ENCODE measurements at regions not wholly inside any gene's neighbourhood (a gene's known extent, or its start where the extent isn't known, plus 50 kb on each side); places are given as distances from the start of the nearest gene placed in this dataset.

DNA sequence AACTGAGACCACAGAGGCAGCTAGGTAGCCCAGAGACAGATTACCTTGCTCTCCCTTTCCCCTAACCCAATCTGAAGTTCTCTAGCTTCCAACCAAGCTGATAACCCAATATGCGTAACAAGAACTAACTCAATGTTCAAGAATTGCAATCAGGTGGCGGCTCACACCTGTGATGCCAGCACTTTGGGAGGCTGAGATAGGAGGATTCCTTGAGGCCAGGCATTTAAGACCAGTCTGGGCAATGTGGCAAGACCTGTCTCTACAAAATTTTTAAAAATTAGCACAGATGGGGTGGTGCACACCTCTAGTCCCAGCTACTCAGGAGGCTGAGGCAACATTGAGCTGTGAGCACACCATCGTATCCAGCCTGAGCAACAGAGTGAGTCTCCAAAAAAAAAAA lies 86.7 kb upstream of the IPO5 start:
- ATAC-seq (ENCODE audit: low read depth in 2 of 2), result no peak
- Mint-ChIP-seq H3K4me3 (no peak overlapping the region), H3K36me3 (no peaks in the 10 kb centered on the region), H3K4me1 (no peaks in the 10 kb centered on the region), H3K9me3 (peaks cover 0 to 6% (median 1%) of the 10 kb centered on the region in 7 donors), H3K27me3 (peaks cover 10% of the 10 kb centered on the region), H3K27ac (no peak overlapping the region)
- H3K27ac ChIP-seq (ENCODE audit: insufficient read depth, low read length, poor library complexity, severe bottlenecking), result no peak overlapping the region
- H3K4me1 ChIP-seq (ENCODE audit: control insufficient read depth, insufficient read depth, low read length, poor library complexity, severe bottlenecking), result no peaks in the 10 kb centered on the region
- H3K4me3 ChIP-seq (ENCODE audit: low read depth, low read length), result no peak overlapping the region
- no peak for DNase-seq
- H3K36me3 ChIP-seq (ENCODE audit: control insufficient read depth, insufficient read depth, low read length), result no peaks in the 10 kb centered on the region
- no peaks in the 10 kb centered on the region for H3K27me3 ChIP-seq (ENCODE audit: control insufficient read depth, insufficient read depth, low read length)
- no peaks in the 10 kb centered on the region for H3K9me3 ChIP-seq (ENCODE audit: control insufficient read depth in 2 of 2, low read length in 2 of 2)

DNA sequence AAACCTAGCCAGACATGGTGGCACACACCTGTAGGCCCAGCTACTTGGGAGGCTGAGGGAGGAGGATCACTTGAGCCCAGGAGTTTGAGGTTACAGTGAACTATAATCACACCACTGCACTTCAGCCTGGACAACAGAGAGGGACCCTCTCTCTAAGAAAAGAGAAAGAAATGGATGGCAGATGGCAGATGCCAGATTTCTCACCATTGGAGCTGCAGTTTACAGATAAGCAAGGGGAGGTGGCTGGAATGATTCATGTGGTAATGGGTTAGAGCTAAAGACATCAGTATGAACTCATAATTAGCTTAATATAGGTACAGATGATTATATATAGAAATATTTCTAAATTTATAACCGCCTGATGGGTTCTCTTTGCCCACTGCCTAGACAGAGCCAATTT lies 80.1 kb upstream of the IPO5 start:
- no peaks in the 10 kb centered on the region for H3K9me3 ChIP-seq (ENCODE audit: control insufficient read depth in 2 of 2, low read length in 2 of 2)
- H3K4me3 ChIP-seq (ENCODE audit: low read depth, low read length), result no peak overlapping the region
- peaks cover 0 to 3% (median 0%) of the 10 kb centered on the region in 7 donors for H3K9me3 Mint-ChIP-seq
- no peaks in the 10 kb centered on the region for H3K27me3 ChIP-seq (ENCODE audit: control insufficient read depth, insufficient read depth, low read length)
- DNase-seq (no peak), ATAC-seq (ENCODE audit: low read depth in 2 of 2) (no peak)
- no peak overlapping the region for H3K4me3 Mint-ChIP-seq
- H3K27me3 Mint-ChIP-seq, result no peaks in the 10 kb centered on the region
- no peak overlapping the region for H3K27ac Mint-ChIP-seq
- H3K4me1 ChIP-seq (ENCODE audit: control insufficient read depth, insufficient read depth, low read length, poor library complexity, severe bottlenecking), result no peaks in the 10 kb centered on the region
- no peaks in the 10 kb centered on the region for H3K36me3 ChIP-seq (ENCODE audit: control insufficient read depth, insufficient read depth, low read length)
- H3K36me3 Mint-ChIP-seq, result no peaks in the 10 kb centered on the region
- H3K27ac ChIP-seq (ENCODE audit: insufficient read depth, low read length, poor library complexity, severe bottlenecking), result no peak overlapping the region
- no peaks in the 10 kb centered on the region for H3K4me1 Mint-ChIP-seq

DNA sequence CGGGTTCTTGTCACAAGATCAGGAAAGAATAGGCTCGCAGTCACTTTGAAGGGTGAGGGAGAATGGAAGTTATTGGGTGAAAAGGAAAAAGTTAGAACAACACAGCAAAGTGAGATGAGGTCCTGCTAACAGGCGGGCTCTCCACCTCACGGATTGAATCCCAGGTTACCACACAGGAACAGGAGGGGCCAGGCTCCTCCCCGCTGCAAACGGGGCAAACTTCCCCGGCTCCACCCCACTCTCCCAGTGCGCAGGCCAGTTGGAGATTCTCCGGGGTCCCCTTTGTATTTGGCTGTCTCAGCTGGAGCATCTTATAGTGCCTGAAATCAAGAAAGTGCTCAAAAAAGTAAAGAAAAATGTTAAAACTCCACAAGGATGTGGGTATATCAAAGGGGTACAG lies 78.3 kb upstream of the IPO5 start:
- Histone ChIP-seq H3K27me3 (ENCODE audit: control insufficient read depth, insufficient read depth, low read length) (no peaks in the 10 kb centered on the region), H3K27ac (ENCODE audit: insufficient read depth, low read length, poor library complexity, severe bottlenecking) (no peak overlapping the region), H3K4me3 (ENCODE audit: low read depth, low read length) (no peak overlapping the region), H3K36me3 (ENCODE audit: control insufficient read depth, insufficient read depth, low read length) (no peaks in the 10 kb centered on the region), H3K9me3 (ENCODE audit: control insufficient read depth in 2 of 2, low read length in 2 of 2) (no peaks in the 10 kb centered on the region), H3K4me1 (ENCODE audit: control insufficient read depth, insufficient read depth, low read length, poor library complexity, severe bottlenecking) (no peaks in the 10 kb centered on the region)
- ATAC-seq (ENCODE audit: low read depth in 2 of 2) (no peak), DNase-seq (no peak)
- no peak overlapping the region for H3K27ac Mint-ChIP-seq
- H3K36me3 Mint-ChIP-seq, result no peaks in the 10 kb centered on the region
- no peak overlapping the region for H3K4me3 Mint-ChIP-seq
- H3K4me1 Mint-ChIP-seq, result no peaks in the 10 kb centered on the region
- H3K27me3 Mint-ChIP-seq, result no peaks in the 10 kb centered on the region
- H3K9me3 Mint-ChIP-seq, result no peaks in the 10 kb centered on the region

DNA sequence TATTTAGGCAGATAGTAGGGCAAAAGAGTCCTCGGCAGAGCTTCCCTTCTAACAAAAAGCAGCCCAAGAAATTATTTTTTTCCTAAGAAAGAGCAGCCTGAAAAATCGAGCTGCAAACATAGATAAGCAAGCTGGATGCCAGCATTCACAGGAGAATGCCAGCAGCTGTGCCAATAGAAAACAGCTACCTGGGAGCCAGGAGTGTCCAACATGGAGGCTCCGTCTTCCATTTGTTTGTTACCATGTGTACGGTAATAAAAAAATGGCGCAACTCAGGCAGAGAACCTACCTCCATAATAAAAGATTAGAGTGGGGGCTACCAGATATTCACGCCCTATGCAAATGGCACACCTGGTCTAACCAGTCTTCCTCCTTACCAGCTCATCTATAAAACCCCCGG lies 77.6 kb upstream of the IPO5 start:
- no peaks in the 10 kb centered on the region for H3K4me1 Mint-ChIP-seq
- H3K36me3 Mint-ChIP-seq, result no peaks in the 10 kb centered on the region

DNA sequence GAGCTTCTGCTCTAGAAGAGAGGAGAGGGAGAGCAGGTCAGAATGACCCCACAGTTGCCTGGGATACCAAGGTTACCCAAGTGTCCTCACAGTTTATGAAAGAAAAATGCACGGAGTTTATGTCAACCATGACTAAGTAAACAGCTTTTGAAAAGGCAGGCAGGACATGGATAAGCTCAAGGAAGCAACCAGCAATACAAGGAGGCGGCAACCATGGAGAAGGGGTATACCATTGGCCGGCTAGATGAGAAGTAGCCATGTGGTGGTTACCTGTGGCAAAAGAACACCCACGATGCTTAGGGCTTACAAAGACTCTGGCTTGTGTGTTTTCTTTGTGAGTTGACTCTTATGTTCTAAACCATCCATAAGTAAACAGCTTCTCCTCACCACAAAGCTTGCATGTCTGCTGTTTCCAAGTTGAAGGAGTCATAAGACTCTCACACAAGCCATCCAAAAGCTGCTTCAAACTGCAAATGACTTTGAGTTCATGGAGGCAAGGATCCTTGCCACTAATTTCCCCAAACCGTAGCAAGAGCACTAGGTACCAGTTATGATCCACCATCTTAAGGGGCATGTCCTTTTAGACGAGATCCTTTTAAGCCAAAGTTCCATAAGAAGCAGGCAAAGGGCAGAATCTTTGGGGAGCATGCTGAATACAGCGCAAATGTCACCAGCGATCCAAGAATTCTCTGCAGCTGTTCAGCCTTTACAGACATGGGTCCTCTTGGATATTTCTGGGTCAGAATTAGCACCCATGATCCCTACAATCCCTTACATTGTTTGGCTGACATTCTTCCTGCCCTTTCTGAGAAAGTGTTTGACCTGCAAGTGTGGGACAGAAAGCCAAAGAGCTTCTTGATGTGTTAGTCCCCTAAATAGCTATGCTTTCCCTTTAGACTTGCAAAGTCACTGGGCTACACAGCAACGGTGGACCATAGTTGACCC lies 74.8 kb upstream of the IPO5 start:
- Mint-ChIP-seq H3K27me3 (no peaks in the 10 kb centered on the region), H3K27ac (no peak overlapping the region), H3K36me3 (no peaks in the 10 kb centered on the region), H3K4me1 (no peaks in the 10 kb centered on the region), H3K4me3 (no peak overlapping the region), H3K9me3 (no peaks in the 10 kb centered on the region)
- Histone ChIP-seq H3K27ac (ENCODE audit: insufficient read depth, low read length, poor library complexity, severe bottlenecking) (no peak overlapping the region), H3K4me3 (ENCODE audit: low read depth, low read length) (no peak overlapping the region), H3K9me3 (ENCODE audit: control insufficient read depth in 2 of 2, low read length in 2 of 2) (no peaks in the 10 kb centered on the region), H3K36me3 (ENCODE audit: control insufficient read depth, insufficient read depth, low read length) (no peaks in the 10 kb centered on the region), H3K4me1 (ENCODE audit: control insufficient read depth, insufficient read depth, low read length, poor library complexity, severe bottlenecking) (no peaks in the 10 kb centered on the region), H3K27me3 (ENCODE audit: control insufficient read depth, insufficient read depth, low read length) (no peaks in the 10 kb centered on the region)
- no peak for ATAC-seq (ENCODE audit: low read depth in 2 of 2)
- DNase-seq, result no peak

More for the DNA sequence above, 77.6 kb upstream of the IPO5 start:
- no peak for DNase-seq
- Histone ChIP-seq H3K9me3 (ENCODE audit: control insufficient read depth in 2 of 2, low read length in 2 of 2) (no peaks in the 10 kb centered on the region), H3K36me3 (ENCODE audit: control insufficient read depth, insufficient read depth, low read length) (no peaks in the 10 kb centered on the region), H3K27ac (ENCODE audit: insufficient read depth, low read length, poor library complexity, severe bottlenecking) (no peak overlapping the region), H3K27me3 (ENCODE audit: control insufficient read depth, insufficient read depth, low read length) (no peaks in the 10 kb centered on the region), H3K4me3 (ENCODE audit: low read depth, low read length) (no peak overlapping the region), H3K4me1 (ENCODE audit: control insufficient read depth, insufficient read depth, low read length, poor library complexity, severe bottlenecking) (no peaks in the 10 kb centered on the region)
- no peak for ATAC-seq (ENCODE audit: low read depth in 2 of 2)
- Mint-ChIP-seq H3K27me3 (no peaks in the 10 kb centered on the region), H3K4me3 (no peak overlapping the region), H3K27ac (no peak overlapping the region), H3K9me3 (no peaks in the 10 kb centered on the region)

DNA sequence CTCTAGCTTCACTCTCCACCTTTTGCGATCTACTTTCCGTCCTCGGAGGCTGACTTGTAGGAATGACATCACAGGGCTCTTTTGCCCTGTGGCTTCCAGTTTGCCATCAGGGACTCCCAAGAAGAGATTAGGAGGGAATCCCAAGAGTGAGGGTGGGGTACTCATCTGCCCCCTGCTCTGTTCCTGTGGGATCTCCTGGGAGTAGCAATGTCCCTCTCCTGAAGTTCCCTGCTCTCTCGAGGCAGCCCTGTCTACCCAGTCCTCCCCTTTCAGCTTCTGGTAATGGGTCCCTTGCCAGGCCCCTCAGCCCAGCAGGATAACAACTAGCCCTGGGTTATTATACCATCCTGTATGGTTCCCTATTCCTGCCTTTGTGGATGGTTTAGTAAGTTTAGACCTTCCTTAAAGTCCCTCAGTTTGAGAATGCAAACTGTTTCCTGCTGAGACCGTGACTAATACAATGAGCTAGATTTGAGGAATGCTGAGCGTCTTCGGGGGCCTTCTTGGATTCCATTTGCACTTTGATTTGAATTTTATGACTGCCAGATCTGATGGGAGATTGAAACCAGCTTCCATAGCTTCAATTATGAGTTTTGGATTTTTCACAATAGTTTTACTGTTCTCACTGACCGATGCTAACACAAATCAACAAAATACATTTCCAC lies 73.7 kb upstream of the IPO5 start:
- ATAC-seq (ENCODE audit: low read depth in 2 of 2) (no peak), DNase-seq (no peak)
- Histone ChIP-seq H3K27me3 (ENCODE audit: control insufficient read depth, insufficient read depth, low read length) (no peaks in the 10 kb centered on the region), H3K4me1 (ENCODE audit: control insufficient read depth, insufficient read depth, low read length, poor library complexity, severe bottlenecking) (no peaks in the 10 kb centered on the region), H3K9me3 (ENCODE audit: control insufficient read depth in 2 of 2, low read length in 2 of 2) (no peaks in the 10 kb centered on the region), H3K4me3 (ENCODE audit: low read depth, low read length) (no peak overlapping the region), H3K27ac (ENCODE audit: insufficient read depth, low read length, poor library complexity, severe bottlenecking) (no peak overlapping the region), H3K36me3 (ENCODE audit: control insufficient read depth, insufficient read depth, low read length) (no peaks in the 10 kb centered on the region)
- no peaks in the 10 kb centered on the region for H3K36me3 Mint-ChIP-seq
- no peaks in the 10 kb centered on the region for H3K27me3 Mint-ChIP-seq
- H3K27ac Mint-ChIP-seq, result peak overlapping the region in 1 of 3 donors; percentile 33
- no peaks in the 10 kb centered on the region for H3K4me1 Mint-ChIP-seq
- no peak overlapping the region for H3K4me3 Mint-ChIP-seq
- peaks cover 0 to 2% (median 0%) of the 10 kb centered on the region in 7 donors for H3K9me3 Mint-ChIP-seq

DNA sequence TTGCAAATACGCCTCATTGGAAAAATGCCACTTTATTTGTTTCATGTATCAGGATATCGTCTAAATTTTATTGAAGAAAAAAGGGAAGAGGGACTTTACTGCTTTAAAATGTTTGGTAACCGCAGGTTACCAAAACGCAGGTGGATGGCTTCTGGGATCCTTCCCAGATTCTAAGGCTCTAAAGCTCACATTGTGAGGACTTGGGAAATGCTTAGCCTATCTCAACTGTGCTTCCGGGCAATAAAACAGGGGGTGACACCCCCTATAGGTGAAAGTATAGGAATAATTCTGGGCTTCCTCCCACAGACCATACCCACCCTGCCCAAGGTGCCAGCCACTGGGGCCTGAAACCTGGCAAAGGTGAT lies 73.2 kb upstream of the IPO5 start:
- no peak for ATAC-seq (ENCODE audit: low read depth in 2 of 2)
- H3K36me3 Mint-ChIP-seq, result no peaks in the 10 kb centered on the region
- H3K9me3 Mint-ChIP-seq, result peaks cover 0 to 2% (median 0%) of the 10 kb centered on the region in 7 donors
- H3K4me1 Mint-ChIP-seq, result no peaks in the 10 kb centered on the region
- no peaks in the 10 kb centered on the region for H3K27me3 ChIP-seq (ENCODE audit: control insufficient read depth, insufficient read depth, low read length)
- no peak overlapping the region for H3K27ac ChIP-seq (ENCODE audit: insufficient read depth, low read length, poor library complexity, severe bottlenecking)
- no peak overlapping the region for H3K4me3 Mint-ChIP-seq
- H3K27me3 Mint-ChIP-seq, result no peaks in the 10 kb centered on the region
- DNase-seq, result no peak
- no peak overlapping the region for H3K4me3 ChIP-seq (ENCODE audit: low read depth, low read length)
- no peaks in the 10 kb centered on the region for H3K4me1 ChIP-seq (ENCODE audit: control insufficient read depth, insufficient read depth, low read length, poor library complexity, severe bottlenecking)
- no peaks in the 10 kb centered on the region for H3K36me3 ChIP-seq (ENCODE audit: control insufficient read depth, insufficient read depth, low read length)
- H3K9me3 ChIP-seq (ENCODE audit: control insufficient read depth in 2 of 2, low read length in 2 of 2), result no peaks in the 10 kb centered on the region
- H3K27ac Mint-ChIP-seq, result no peak overlapping the region

DNA sequence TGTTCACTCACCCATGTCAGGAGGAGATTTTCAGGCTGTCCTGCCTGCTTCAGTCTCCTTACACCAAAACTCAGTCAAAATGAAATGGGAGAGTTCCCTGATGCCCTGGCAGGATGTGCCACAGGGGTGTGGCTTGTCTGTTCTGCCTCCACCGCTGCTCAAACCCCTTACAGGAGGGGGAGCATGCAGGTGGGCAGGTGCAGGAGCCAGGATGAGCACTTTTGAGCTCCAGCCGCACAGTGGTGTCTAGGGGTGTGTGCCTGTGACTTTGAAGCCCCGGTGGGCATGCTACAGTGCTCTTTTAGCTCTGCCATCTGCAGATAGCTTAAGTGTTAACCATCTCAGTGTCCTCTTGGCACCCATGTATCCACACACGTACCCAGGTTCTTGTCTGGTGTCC lies 71.9 kb upstream of the IPO5 start:
- no peaks in the 10 kb centered on the region for H3K27me3 ChIP-seq (ENCODE audit: control insufficient read depth, insufficient read depth, low read length)
- Mint-ChIP-seq H3K36me3 (no peaks in the 10 kb centered on the region), H3K4me1 (no peaks in the 10 kb centered on the region), H3K4me3 (no peak overlapping the region), H3K27ac (no peak overlapping the region), H3K27me3 (no peaks in the 10 kb centered on the region), H3K9me3 (peaks cover 0 to 2% (median 0%) of the 10 kb centered on the region in 7 donors)
- no peak overlapping the region for H3K4me3 ChIP-seq (ENCODE audit: low read depth, low read length)
- H3K9me3 ChIP-seq (ENCODE audit: control insufficient read depth in 2 of 2, low read length in 2 of 2), result no peaks in the 10 kb centered on the region
- H3K36me3 ChIP-seq (ENCODE audit: control insufficient read depth, insufficient read depth, low read length), result no peaks in the 10 kb centered on the region
- no peak overlapping the region for H3K27ac ChIP-seq (ENCODE audit: insufficient read depth, low read length, poor library complexity, severe bottlenecking)
- ATAC-seq (ENCODE audit: low read depth in 2 of 2) (no peak), DNase-seq (no peak)
- H3K4me1 ChIP-seq (ENCODE audit: control insufficient read depth, insufficient read depth, low read length, poor library complexity, severe bottlenecking), result no peaks in the 10 kb centered on the region

Measured in CD4-positive, CD25-positive, alpha-beta regulatory T cell (primary cell).